Upper lobe of left lung (tissue), 6 donors: ENCODE measurements at regions not wholly inside any gene's neighbourhood (a gene's known extent, or its start where the extent isn't known, plus 50 kb on each side); places are given as distances from the start of the nearest gene placed in this dataset.

Experiments used
- ATAC-seq, 2 donors: fragments of 200-7000 bp; cut with Tn5 transposase; one replicate each; pipeline ENCODE4 v1.9.1; 2022; ENCODE audit warnings: mild to moderate bottlenecking in 2 of 2, moderate library complexity in 2 of 2; ENCODE audit not compliant: low FRiP score in 2 of 2
- DNase-seq, 2 donors: peaks; one replicate each; pipeline ENCODE4 v3.0.0-alpha.2; 2019 to 2020
- H3K27ac ChIP-seq, 4 donors: fragments of 200-600 bp; sonication (generic); one replicate each; pipeline ENCODE4 v1.5.1; 2016 to 2019
- H3K27me3 ChIP-seq, 4 donors: fragments of 200-600 bp; sonication (generic); one replicate each; pipeline ENCODE4 v1.5.1; 2017 to 2019
- H3K36me3 ChIP-seq, 4 donors: fragments of 200-600 bp; sonication (generic); one replicate each; pipeline ENCODE4 v1.5.1; 2016 to 2019
- H3K4me1 ChIP-seq, 4 donors: fragments of 200-600 bp; sonication (generic); one replicate each; pipeline ENCODE4 v1.5.1; 2018 to 2019
- H3K4me3 ChIP-seq, 4 donors: fragments of 200-600 bp; sonication (generic); one replicate each; pipeline ENCODE4 v1.5.1; 2017 to 2019; ENCODE audit warnings: mild to moderate bottlenecking in 2 of 4, moderate library complexity in 1 of 4
- H3K9me3 ChIP-seq, 4 donors: fragments of 200-600 bp; sonication (generic); one replicate each; pipeline ENCODE4 v1.5.1; 2018 to 2019
- CTCF ChIP-seq, 6 experiments: fragments of 450-650 bp in 4 of 6; fragments of 200-600 bp in 2 of 6; sonication (generic) in 2 of 6; IDR thresholded peaks; one replicate each; pipeline ENCODE4 v1.5.1; 2016 to 2019; ENCODE audit warnings: antibody characterized with exemption in 6 of 6
- EP300 ChIP-seq, 4 donors: sonication (generic); formaldehyde crosslinking; IDR thresholded peaks; one replicate each; pipeline ENCODE4 v1.5.1; 2017; ENCODE audit warnings: antibody characterized with exemption in 4 of 4, control low read depth in 2 of 4
- POLR2A ChIP-seq, 4 donors: fragments of 450-650 bp; IDR thresholded peaks; one replicate each; pipeline ENCODE4 v1.5.1; 2016 to 2017; ENCODE audit warnings: antibody characterized with exemption in 4 of 4, mild to moderate bottlenecking in 2 of 4
- POLR2AphosphoS5 ChIP-seq, 2 donors: sonication (generic); formaldehyde crosslinking; IDR thresholded peaks; one replicate each; pipeline ENCODE4 v1.5.1; 2017; ENCODE audit warnings: antibody characterized with exemption in 2 of 2
- WGBS, 2 donors: methylation state at CpG; one replicate each; pipeline ENCODE4 v1.1.5; 2017 to 2018; 5-methylcytosine and 5-hydroxymethylcytosine counted together
- donor health status: DM: no; HTN: no; CAD: no; lungs with moderate emphysema.
- donor health status: DM: no; HTN: yes; CAD: no; lungs with severe emphysema.

GRCh38 chr6:121999456-122000065 is 399.9 kb upstream of the HSF2 start:
- no peaks in the 10 kb centered on the region for H3K27me3 ChIP-seq
- WGBS, 2 donors, result 86 to 92% methylated on average over 6 of the region's 6 CpGs
- H3K9me3 ChIP-seq, result no peaks in the 10 kb centered on the region
- ATAC-seq (no peak), DNase-seq (no peak)
- no peak overlapping the region for H3K27ac ChIP-seq
- H3K4me1 ChIP-seq, result no peaks in the 10 kb centered on the region
- no peaks in the 10 kb centered on the region for H3K36me3 ChIP-seq
- TF ChIP-seq CTCF (IDR thresholded peaks at IDR 0.05) (no peak), POLR2A (IDR thresholded peaks at IDR 0.05) (no peak), EP300 (IDR thresholded peaks at IDR 0.05) (no peak), POLR2AphosphoS5 (IDR thresholded peaks at IDR 0.05) (no peak)
- H3K4me3 ChIP-seq, result no peak overlapping the region

DNA sequence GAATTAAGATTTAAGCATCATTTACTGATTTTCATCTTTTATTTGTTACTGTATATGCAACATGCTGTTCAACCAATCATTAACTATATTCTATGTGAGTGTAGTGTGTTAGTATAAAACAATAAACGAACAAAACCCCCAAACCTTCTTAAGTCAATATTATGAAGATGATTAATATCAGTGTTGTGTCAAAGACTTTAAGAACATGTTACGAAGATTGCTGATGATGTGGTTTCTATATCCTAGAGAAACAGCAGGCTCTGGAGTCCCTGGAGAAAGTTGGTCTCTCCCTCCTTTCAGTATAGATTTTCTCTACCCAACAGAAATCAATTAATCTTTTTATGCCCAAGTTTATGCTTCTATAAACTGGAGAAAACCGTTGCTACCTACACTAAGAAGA is 393.8 kb upstream of the HSF2 start:
- ATAC-seq, result no peak

DNA sequence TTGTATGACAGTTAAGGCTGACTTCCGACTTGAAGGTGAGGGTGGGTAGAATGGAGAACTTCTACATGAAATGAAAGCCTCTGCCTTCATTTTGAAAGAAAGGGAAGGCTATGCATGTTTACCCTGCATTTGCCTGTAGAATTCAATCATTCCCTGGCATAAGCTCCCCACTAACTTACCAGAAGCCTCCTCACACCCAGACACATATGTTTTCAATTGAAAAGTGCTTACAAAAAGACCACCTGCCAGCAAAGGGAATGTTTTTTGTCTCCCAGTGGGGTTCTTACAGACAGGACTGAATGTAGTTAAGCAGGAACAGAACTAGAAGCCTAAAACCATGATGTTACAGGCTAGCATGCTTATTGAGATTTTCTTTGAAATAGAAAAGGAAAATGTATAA is 392.1 kb upstream of the HSF2 start:
- Histone ChIP-seq H3K27ac (no peak overlapping the region), H3K36me3 (no peaks in the 10 kb centered on the region), H3K27me3 (no peaks in the 10 kb centered on the region), H3K4me1 (no peaks in the 10 kb centered on the region), H3K4me3 (no peak overlapping the region), H3K9me3 (no peaks in the 10 kb centered on the region)
- DNase-seq (no peak), ATAC-seq (no peak)
- WGBS, 2 donors, result 42 to 67% methylated on average over 1 of the region's 1 CpG
- TF ChIP-seq EP300 (IDR thresholded peaks at IDR 0.05) (no peak), POLR2AphosphoS5 (IDR thresholded peaks at IDR 0.05) (no peak), CTCF (IDR thresholded peaks at IDR 0.05) (no peak), POLR2A (IDR thresholded peaks at IDR 0.05) (no peak)

More for the DNA sequence above, 393.8 kb upstream of the HSF2 start:
- Histone ChIP-seq H3K36me3 (no peaks in the 10 kb centered on the region), H3K27ac (no peak overlapping the region), H3K9me3 (no peaks in the 10 kb centered on the region), H3K4me3 (no peak overlapping the region), H3K27me3 (no peaks in the 10 kb centered on the region), H3K4me1 (no peaks in the 10 kb centered on the region)
- 66 to 67% methylated on average over 3 of the region's 3 CpGs for WGBS, 2 donors
- no peak for DNase-seq
- TF ChIP-seq EP300 (IDR thresholded peaks at IDR 0.05) (no peak), POLR2A (IDR thresholded peaks at IDR 0.05) (no peak), POLR2AphosphoS5 (IDR thresholded peaks at IDR 0.05) (no peak)

GRCh38 chr6:122008101-122008999 is 391.1 kb upstream of the HSF2 start:
- H3K27me3 ChIP-seq, result no peaks in the 10 kb centered on the region
- no peak overlapping the region for H3K4me3 ChIP-seq
- peak in 1 of 2 donors; percentile 26 for ATAC-seq
- TF ChIP-seq CTCF (IDR thresholded peaks at IDR 0.05) (no peak), POLR2AphosphoS5 (IDR thresholded peaks at IDR 0.05) (no peak), EP300 (IDR thresholded peaks at IDR 0.05) (no peak), POLR2A (IDR thresholded peaks at IDR 0.05) (no peak)
- no peak for DNase-seq
- no peak overlapping the region for H3K27ac ChIP-seq
- no peaks in the 10 kb centered on the region for H3K36me3 ChIP-seq
- H3K9me3 ChIP-seq, result no peaks in the 10 kb centered on the region
- 50 to 64% methylated on average over 6 of the region's 6 CpGs for WGBS, 2 donors
- no peaks in the 10 kb centered on the region for H3K4me1 ChIP-seq

DNA sequence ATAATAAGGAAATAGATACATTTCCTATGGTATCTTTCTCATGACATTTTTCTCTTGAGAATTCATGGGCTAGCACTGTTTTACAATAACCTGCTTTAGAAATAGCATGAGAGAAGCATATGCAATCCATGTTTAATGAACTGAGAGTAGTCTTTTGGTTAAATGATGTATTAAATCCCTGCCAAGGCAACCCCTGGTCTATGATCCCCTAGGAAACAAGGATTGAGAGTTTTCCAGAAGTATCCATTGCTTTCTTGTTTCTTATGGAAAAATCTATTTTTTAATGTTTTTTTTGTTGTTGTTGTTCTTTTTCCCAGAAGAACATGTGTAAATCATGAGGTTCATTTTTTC is 390.5 kb upstream of the HSF2 start:
- no peak for DNase-seq
- H3K4me1 ChIP-seq, result no peaks in the 10 kb centered on the region
- TF ChIP-seq CTCF (IDR thresholded peaks at IDR 0.05), result no peak
- TF ChIP-seq POLR2A (IDR thresholded peaks at IDR 0.05), result no peak
- no peak for TF ChIP-seq POLR2AphosphoS5 (IDR thresholded peaks at IDR 0.05)
- no peak for TF ChIP-seq EP300 (IDR thresholded peaks at IDR 0.05)
- no peaks in the 10 kb centered on the region for H3K27me3 ChIP-seq
- no peak for ATAC-seq
- H3K36me3 ChIP-seq, result no peaks in the 10 kb centered on the region
- H3K4me3 ChIP-seq, result no peak overlapping the region
- no peak overlapping the region for H3K27ac ChIP-seq
- no peaks in the 10 kb centered on the region for H3K9me3 ChIP-seq
